Gastrocnemius medialis (tissue), 4 donors: ENCODE measurements at regions not wholly inside any gene's neighbourhood (a gene's known extent, or its start where the extent isn't known, plus 50 kb on each side); places are given as distances from the start of the nearest gene placed in this dataset.

ENCODE experiments used
- CTCF ChIP-seq, 5 experiments: fragments of 450-650 bp in 3 of 5; fragments of 200-600 bp in 2 of 5; sonication (generic) in 2 of 5; IDR thresholded peaks in 4 of 5; conservative IDR thresholded peaks in 1 of 5; 1 replicate in 4 of 5; 2 replicates in 1 of 5; pipeline ENCODE4 v1.5.1; 2016 to 2019; ENCODE audit warnings: antibody characterized with exemption in 5 of 5, mild to moderate bottlenecking in 3 of 5, moderate library complexity in 3 of 5
- POLR2A ChIP-seq, 2 donors: fragments of 450-650 bp; IDR thresholded peaks; one replicate each; pipeline ENCODE4 v1.6.1; 2017; ENCODE audit warnings: antibody characterized with exemption in 2 of 2, mild to moderate bottlenecking in 2 of 2, moderate library complexity in 2 of 2

- TF ChIP-seq POLR2A (IDR thresholded peaks at IDR 0.05) (no peak), CTCF (IDR thresholded peaks at IDR 0.05 in 4 of 5, conservative IDR thresholded peaks at IDR 0.05 in 1 of 5) (no peak)
These were observed 113.6 kb upstream of the NXPH2 start for GRCh38 chr2:138893746-138894145.
